HCT116 (cell line): ENCODE measurements at regions not wholly inside any gene's neighbourhood (a gene's known extent, or its start where the extent isn't known, plus 50 kb on each side); places are given as distances from the start of the nearest gene placed in this dataset.

ENCODE experiments used
- ATAC-seq: fragments of 200-7000 bp; cut with Tn5 transposase; 2 replicates; pipeline ENCODE4 v1.9.1; 2020; ENCODE audit warnings: mild to moderate bottlenecking, moderate library complexity
- BruUV-seq: library from RNA; stranded (reverse); fragments of 400-500 nt; replicated peaks from 2 replicates; lab custom pipeline; 2021; lab: Mats Ljungman, UMichigan
- CTCF ChIA-PET: fragments of 300-600 bp; sonication (Branson Sonifier 250); formaldehyde crosslinking; loops from one replicate; lab custom pipeline; 2021; ENCODE audit warnings: antibody characterized with exemption; lab: Charles Lee
- POLR2A ChIA-PET: fragments of 300-600, 350-600 bp; sonication (Branson Sonifier 250); formaldehyde crosslinking; loops from one replicate; lab custom pipeline; 2021; ENCODE audit warnings: antibody characterized with exemption; lab: Charles Lee
- RAD21 ChIA-PET, 2 experiments: fragments of 300-600 bp; sonication (Branson Sonifier 250); formaldehyde crosslinking; loops; one replicate each; lab custom pipeline; 2023; ENCODE audit warnings: low total read pairs in 2 of 2; ENCODE audit not compliant: uncharacterized antibody in 2 of 2, unreplicated experiment in 2 of 2, low non-redundant PET in 1 of 2; lab: Charles Lee
- DNase-seq: peaks from one replicate; pipeline ENCODE4 v3.0.0-alpha.2; 2010; ENCODE audit warnings: low read depth, low spot score
- H2AFZ ChIP-seq: fragments of 200-600 bp; shearing (Covaris generic), sonication (generic); 2 replicates; pipeline ENCODE4 v1.6.1; 2017; ENCODE audit warnings: low read depth, mixed run types, mixed read lengths, antibody characterized with exemption, low read length; ENCODE audit not compliant: poor library complexity, severe bottlenecking
- H3K27ac ChIP-seq: 2 replicates; pipeline ENCODE4 v1.5.1; 2012; ENCODE audit warnings: low read depth, low read length
- H3K27me3 ChIP-seq: fragments of 200-600 bp; sonication (generic); 2 replicates; pipeline ENCODE4 v1.6.1; 2016; ENCODE audit warnings: mixed run types, low read length, mixed read lengths; ENCODE audit not compliant: insufficient read depth
- H3K36me3 ChIP-seq, 2 experiments: fragments of 200-500 bp in 1 of 2; fragments of 200-600 bp in 1 of 2; sonication (Bioruptor generic) in 1 of 2; sonication (generic) in 1 of 2; 2 replicates each; pipeline versions ENCODE4 v1.5.1 to v1.6.1; 2014 to 2016; ENCODE audit warnings: low read length in 2 of 2, inconsistent platforms in 1 of 2, mixed read lengths in 1 of 2, mixed run types in 1 of 2; ENCODE audit not compliant: insufficient read depth in 2 of 2, control insufficient read depth in 1 of 2
- H3K4me1 ChIP-seq, 2 experiments: fragments of 200-600 bp in 1 of 2; sonication (generic) in 1 of 2; 2 replicates each; pipeline versions ENCODE4 v1.5.1 to v1.6.1; 2012 to 2017; ENCODE audit warnings: low read length in 2 of 2, inconsistent platforms in 1 of 2, mild to moderate bottlenecking in 1 of 2, mixed read lengths in 1 of 2, mixed run types in 1 of 2, moderate library complexity in 1 of 2; ENCODE audit not compliant: insufficient read depth in 2 of 2, control insufficient read depth in 1 of 2
- H3K4me2 ChIP-seq: fragments of 200-600 bp; sonication (generic); 2 replicates; pipeline ENCODE4 v1.6.1; 2017; ENCODE audit warnings: mixed run types, low read length, mixed read lengths
- H3K4me3 ChIP-seq, 2 experiments: fragments of 200-600 bp in 1 of 2; sonication (generic) in 1 of 2; replicated peaks in 1 of 2; 2 replicates each; pipeline ENCODE4 v1.5.1; 2011 to 2016; ENCODE audit warnings: low read length in 2 of 2, control low read depth in 1 of 2, low read depth in 1 of 2, mild to moderate bottlenecking in 1 of 2, mixed read lengths in 1 of 2, mixed run types in 1 of 2
- H3K79me2 ChIP-seq: fragments of 200-600 bp; sonication (generic); 2 replicates; pipeline ENCODE4 v1.6.1; 2017; ENCODE audit warnings: mild to moderate bottlenecking, mixed run types, low read length, moderate library complexity, mixed read lengths; ENCODE audit not compliant: insufficient read depth
- H3K9ac ChIP-seq: fragments of 200-600 bp; sonication (generic); 2 replicates; pipeline ENCODE4 v1.6.1; 2016; ENCODE audit warnings: low read length, mixed read lengths
- H3K9me2 ChIP-seq: fragments of 200-600 bp; sonication (generic), shearing (Covaris generic); 2 replicates; pipeline ENCODE4 v1.6.1; 2017; ENCODE audit warnings: mixed run types, mild to moderate bottlenecking, moderate library complexity; ENCODE audit not compliant: insufficient read depth
- H3K9me3 ChIP-seq, 2 experiments: fragments of 200-500 bp in 1 of 2; fragments of 200-600 bp in 1 of 2; sonication (Bioruptor generic) in 1 of 2; sonication (generic) in 1 of 2; 2 replicates each; pipeline ENCODE4 v1.6.1; 2014 to 2017; ENCODE audit warnings: low read length in 2 of 2, mixed read lengths in 2 of 2, inconsistent platforms in 1 of 2, low read depth in 1 of 2, mild to moderate bottlenecking in 1 of 2, mixed run types in 1 of 2, moderate library complexity in 1 of 2; ENCODE audit not compliant: control insufficient read depth in 1 of 2, insufficient read depth in 1 of 2
- H4K20me1 ChIP-seq: fragments of 200-600 bp; sonication (generic), shearing (Covaris generic); 2 replicates; pipeline ENCODE4 v1.6.1; 2017; ENCODE audit warnings: mixed run types, mild to moderate bottlenecking, moderate library complexity; ENCODE audit not compliant: insufficient read depth
- FOSL1 ChIP-seq: IDR thresholded peaks from 2 replicates; pipeline ENCODE4 v1.6.1; 2012; ENCODE audit warnings: low read depth
- RAD21 ChIP-seq: IDR thresholded peaks from 2 replicates; pipeline ENCODE4 v1.6.1; 2012; ENCODE audit warnings: low read depth, mild to moderate bottlenecking
- REST ChIP-seq: IDR thresholded peaks from 2 replicates; pipeline ENCODE4 v1.6.1; 2012; ENCODE audit warnings: low read depth
- SP1 ChIP-seq: IDR thresholded peaks from 2 replicates; pipeline ENCODE4 v1.6.1; 2012; ENCODE audit warnings: low read depth
- SRF ChIP-seq: IDR thresholded peaks from 2 replicates; pipeline ENCODE4 v1.6.1; 2012; ENCODE audit warnings: low read depth
- TCF7L2 ChIP-seq: IDR thresholded peaks from 2 replicates; pipeline ENCODE4 v1.7.0; 2011; ENCODE audit warnings: borderline replicate concordance, inconsistent platforms; ENCODE audit not compliant: insufficient read depth, insufficient read length; ENCODE audit errors: extremely low read depth
- YY1 ChIP-seq: IDR thresholded peaks from 2 replicates; pipeline ENCODE4 v1.6.1; 2011; ENCODE audit warnings: low read length, low read depth, moderate library complexity, mild to moderate bottlenecking; ENCODE audit not compliant: insufficient replicate concordance; ENCODE audit errors: extremely low read depth
- ZNF274 ChIP-seq: fragments of 200-500 bp; sonication (Bioruptor generic); IDR thresholded peaks from 2 replicates; pipeline ENCODE4 v1.6.1; 2014; ENCODE audit warnings: mild to moderate bottlenecking, low read depth, low read length, inconsistent platforms
- intact Hi-C: fragments of 100-400 bp; cut with micrococcal nuclease; formaldehyde crosslinking; loops from 2 replicates; pipeline ENCODE4 v1.10.0; 2022

GRCh38 chr13:47076500-47076899, 179.6 kb upstream of the HTR2A start:
- POLR2A ChIA-PET: no interaction called here
- H3K79me2 ChIP-seq: no peaks in the 10 kb centered on the region
- no peaks in the 10 kb centered on the region for H3K9me3 ChIP-seq
- peaks cover 5% of the 10 kb centered on the region; the same call in 1 of the 2 replicates for H3K27me3 ChIP-seq
- H3K4me3 ChIP-seq: no peak overlapping the region
- no peak overlapping the region for H2AFZ ChIP-seq
- no peaks in the 10 kb centered on the region for H3K36me3 ChIP-seq
- no peaks in the 10 kb centered on the region for H3K4me1 ChIP-seq
- no peaks in the 10 kb centered on the region for H4K20me1 ChIP-seq
- no peak for DNase-seq
- TF ChIP-seq RAD21 (no peak), ZNF274 (no peak), SP1 (no peak), FOSL1 (no peak), TCF7L2 (no peak), YY1 (no peak), REST (no peak), SRF (no peak)
- TF ChIP-seq, all 23 proteins: peak for 0
- ATAC-seq: no peak
- ChIA-PET CTCF (no interaction called here), RAD21 (no interaction called here)
- Histone ChIP-seq H3K27ac (no peak overlapping the region), H3K4me2 (no peak overlapping the region), H3K9me2 (no peaks in the 10 kb centered on the region), H3K9ac (no peak overlapping the region)
- intact Hi-C loops: no loop called here
- no TSS peak for BruUV-seq
